Endothelial cell of umbilical vein (primary cell): ENCODE measurements at regions not wholly inside any gene's neighbourhood (a gene's known extent, or its start where the extent isn't known, plus 50 kb on each side); places are given as distances from the start of the nearest gene placed in this dataset.

Experiments
- BruUV-seq: library from RNA; stranded (reverse); fragments of 400-500 nt; replicated peaks from 2 replicates; lab custom pipeline; 2021; lab: Mats Ljungman, UMichigan
- CTCF ChIA-PET: fragments of 300-600, 350-600 bp; sonication (Branson Sonifier 250); formaldehyde crosslinking; loops from one replicate; lab custom pipeline; 2021; ENCODE audit warnings: antibody characterized with exemption, inconsistent platforms; lab: Charles Lee
- POLR2A ChIA-PET: fragments of 300-600, 350-600 bp; sonication (Branson Sonifier 250); formaldehyde crosslinking; loops from one replicate; lab custom pipeline; 2021; ENCODE audit warnings: antibody characterized with exemption, inconsistent platforms; lab: Charles Lee
- DNase-seq: peaks from one replicate; pipeline ENCODE4 v3.0.0-alpha.2; 2011; ENCODE audit warnings: low read depth, low spot score
- FAIRE-seq: peaks from 2 replicates; lab custom pipeline; 2011; peaks lifted over from hg19 to GRCh38; lab: Jason Lieb, UNC
- H2AFZ ChIP-seq: 2 replicates; pipeline ENCODE4 v1.6.0; 2012; ENCODE audit warnings: low read depth, low read length, control low read depth, inconsistent platforms
- H3K27ac ChIP-seq: 2 replicates; pipeline ENCODE4 v1.5.1; 2011; ENCODE audit warnings: low read depth, mild to moderate bottlenecking, control low read depth, low read length, moderate library complexity; ENCODE audit not compliant: insufficient read depth
- H3K27me3 ChIP-seq, 2 experiments: 2 replicates each; pipeline versions ENCODE4 v1.6.0 to v1.6.1; 2011; ENCODE audit warnings: low read length in 2 of 2, mixed read lengths in 1 of 2; ENCODE audit not compliant: control insufficient read depth in 2 of 2, insufficient read depth in 2 of 2
- H3K36me3 ChIP-seq, 2 experiments: 2 replicates in 1 of 2; 3 replicates in 1 of 2; pipeline ENCODE4 v1.5.1; 2011; ENCODE audit warnings: low read length in 2 of 2, mild to moderate bottlenecking in 1 of 2, moderate library complexity in 1 of 2; ENCODE audit not compliant: control insufficient read depth in 2 of 2, insufficient read depth in 2 of 2; ENCODE audit errors: extremely low read depth in 1 of 2
- H3K4me1 ChIP-seq: 3 replicates; pipeline ENCODE4 v1.5.1; 2011; ENCODE audit warnings: mild to moderate bottlenecking, low read length; ENCODE audit not compliant: control insufficient read depth, insufficient read depth; ENCODE audit errors: extremely low read depth
- H3K4me2 ChIP-seq: 2 replicates; pipeline ENCODE4 v1.6.1; 2011; ENCODE audit warnings: low read length, control low read depth, mixed read lengths; ENCODE audit not compliant: insufficient read depth
- H3K4me3 ChIP-seq, 3 experiments: fragments of 200-600 bp in 1 of 3; sonication (generic), shearing (Covaris generic) in 1 of 3; replicated peaks in 1 of 3; 2 replicates each; pipeline ENCODE4 v1.5.1; 2011 to 2016; ENCODE audit warnings: control low read depth in 3 of 3, low read length in 3 of 3, mild to moderate bottlenecking in 2 of 3, inconsistent platforms in 1 of 3, low read depth in 1 of 3, moderate library complexity in 1 of 3; ENCODE audit not compliant: insufficient read depth in 1 of 3
- H3K79me2 ChIP-seq: 2 replicates; pipeline ENCODE4 v1.6.0; 2012; ENCODE audit warnings: low read length, inconsistent platforms; ENCODE audit not compliant: control insufficient read depth, insufficient read depth
- H3K9ac ChIP-seq: replicated peaks from 2 replicates; pipeline ENCODE3; 2011; ENCODE audit warnings: low read length, control low read depth; ENCODE audit not compliant: insufficient read depth; ENCODE audit errors: extremely low read depth
- H3K9me1 ChIP-seq: replicated peaks from 3 replicates; pipeline ENCODE4 v1.6.0; 2011; ENCODE audit warnings: mild to moderate bottlenecking, low read length; ENCODE audit not compliant: control insufficient read depth, insufficient read depth; ENCODE audit errors: extremely low read depth
- H3K9me3 ChIP-seq: replicated peaks from 2 replicates; pipeline ENCODE4 v1.5.1; 2012; ENCODE audit warnings: low read length, inconsistent platforms; ENCODE audit not compliant: control insufficient read depth, insufficient read depth
- H4K20me1 ChIP-seq: replicated peaks from 2 replicates; pipeline ENCODE3; 2011; ENCODE audit warnings: mild to moderate bottlenecking, low read length; ENCODE audit not compliant: control insufficient read depth, insufficient read depth; ENCODE audit errors: extremely low read depth
- CTCF ChIP-seq, 2 donors: IDR thresholded peaks; 1 replicate in 1 of 2; 2 replicates in 1 of 2; pipeline ENCODE4 v1.5.1; 2011; ENCODE audit warnings: low read length in 2 of 2, mild to moderate bottlenecking in 2 of 2, moderate library complexity in 2 of 2, control low read depth in 1 of 2, inconsistent platforms in 1 of 2, low read depth in 1 of 2; ENCODE audit not compliant: insufficient read depth in 1 of 2; ENCODE audit errors: extremely low read depth in 1 of 2
- EZH2 ChIP-seq: IDR thresholded peaks from 2 replicates; pipeline ENCODE4 v1.6.1; 2012; ENCODE audit warnings: borderline replicate concordance, low read depth, mild to moderate bottlenecking, moderate library complexity, low read length, inconsistent platforms; ENCODE audit not compliant: severe bottlenecking
- FOS ChIP-seq: IDR thresholded peaks from 2 replicates; pipeline ENCODE4 v1.6.1; 2011; ENCODE audit warnings: mild to moderate bottlenecking, low read length, moderate library complexity, borderline replicate concordance; ENCODE audit not compliant: insufficient read depth
- GATA2 ChIP-seq: IDR thresholded peaks from 2 replicates; pipeline ENCODE4 v1.7.0; 2011; ENCODE audit warnings: low read depth, mild to moderate bottlenecking, moderate library complexity, mixed read lengths, low read length; ENCODE audit not compliant: insufficient read length, insufficient read depth
- JUN ChIP-seq: IDR thresholded peaks from 2 replicates; pipeline ENCODE4 v1.6.1; 2011; ENCODE audit warnings: borderline replicate concordance, low read depth; ENCODE audit not compliant: insufficient read length, insufficient read depth
- MAX ChIP-seq: IDR thresholded peaks from 2 replicates; pipeline ENCODE4 v1.6.1; 2011; ENCODE audit not compliant: insufficient read depth, insufficient read length
- MYC ChIP-seq: IDR thresholded peaks from one replicate; pipeline ENCODE4 v1.6.1; 2011; ENCODE audit warnings: mild to moderate bottlenecking, low read depth, low read length
- POLR2A ChIP-seq: IDR thresholded peaks from 2 replicates; pipeline ENCODE4 v1.6.1; 2012; ENCODE audit warnings: low read depth, mild to moderate bottlenecking, control low read depth, low read length
- POLR2AphosphoS5 ChIP-seq: IDR thresholded peaks from 2 replicates; pipeline ENCODE4 v1.6.1; 2012; ENCODE audit warnings: low read depth, mild to moderate bottlenecking, control low read depth, low read length, moderate library complexity; ENCODE audit not compliant: insufficient read depth
- dilution Hi-C: fragments of 300-500 bp; cut with MboI; formaldehyde crosslinking; loops from one replicate; pipeline ENCODE4 v1.15.0; 2019; ENCODE audit warnings: low sequenced_read_pairs; ENCODE audit not compliant: extremely low pct_ligation_motif_present
- intact Hi-C: fragments of 100-400 bp; cut with micrococcal nuclease; formaldehyde crosslinking; loops from one replicate; pipeline ENCODE4 v1.10.0; 2022

- H3K9me3 ChIP-seq: no peaks in the 10 kb centered on the region
- CTCF ChIA-PET: interaction anchor here (0.6 to 1.0 kb wide), 8 partner anchors 9 to 331 kb away, joined by 3 to 7 read pairs (median 3); no protein-coding TSS in a partner anchor
- TF ChIP-seq MAX: no peak
- TF ChIP-seq GATA2: peak; percentile 81
- peak; percentile 47 for TF ChIP-seq POLR2A
- TF ChIP-seq POLR2AphosphoS5: peak; percentile 97
- no peak for TF ChIP-seq CTCF (IDR thresholded peaks at IDR 0.05; ENCODE audit: extremely low read depth in 1 of 2, insufficient read depth in 1 of 2, low read depth in 1 of 2, low read length in 2 of 2)
- TF ChIP-seq MYC: peak; percentile 7
- TF ChIP-seq JUN: peak; percentile 92
- TF ChIP-seq FOS: peak; percentile 98
- no peak for TF ChIP-seq EZH2
- no peaks in the 10 kb centered on the region for H3K36me3 ChIP-seq
- no peak overlapping the region for H3K4me3 ChIP-seq
- BruUV-seq: TSS peak; percentile 90
- H3K79me2 ChIP-seq: no peaks in the 10 kb centered on the region
- DNase-seq (peak; percentile 83), FAIRE-seq (peak; percentile 83)
- dilution Hi-C loops: no loop called here
- H3K9me1 ChIP-seq: no peaks in the 10 kb centered on the region
- H2AFZ ChIP-seq: peak overlapping the region; percentile 14
- H3K4me2 ChIP-seq: peak overlapping the region; percentile 39
- intact Hi-C loops: loop anchor here (1.0 to 10.0 kb wide), 5 partner anchors 24 to 484 kb away; partner anchors contain the start of genes ABI2 and RAPH1
- POLR2A ChIA-PET: no interaction called here
- no peaks in the 10 kb centered on the region for H4K20me1 ChIP-seq
- H3K27me3 ChIP-seq: peaks cover 0 to 5% of the 10 kb centered on the region in 2 experiments
- peak overlapping the region; percentile 75 for H3K27ac ChIP-seq
- peaks cover 58% of the 10 kb centered on the region for H3K4me1 ChIP-seq
- H3K9ac ChIP-seq: peak overlapping the region; percentile 36
Observed at GRCh38 chr2:203811491-203812221, 55.9 kb upstream of the CTLA4 start.
